ENCODE measurements at regions not wholly inside any gene's neighbourhood (a gene's known extent, or its start where the extent isn't known, plus 50 kb on each side); places are given as distances from the start of the nearest gene placed in this dataset.

GRCh38 chr4:149973181-149973580 is 105.1 kb upstream of the DCLK2 start:
- Histone ChIP-seq H3K27ac (ENCODE audit: low read depth, low read length) (no peak overlapping the region), H3K36me3 (ENCODE audit: control insufficient read depth, insufficient read depth, low read length) (no peaks in the 10 kb centered on the region), H3K4me1 (ENCODE audit: control insufficient read depth, insufficient read depth, low read length) (no peaks in the 10 kb centered on the region), H3K9ac (ENCODE audit: low read length) (no peak overlapping the region), H3K27me3 (ENCODE audit: control insufficient read depth, insufficient read depth, low read length) (no peaks in the 10 kb centered on the region), H3K4me3 (ENCODE audit: low read length) (no peak overlapping the region)

GRCh38 chr4:149975172-149975571 is 103.1 kb upstream of the DCLK2 start:
- Histone ChIP-seq H3K4me1 (ENCODE audit: control insufficient read depth, insufficient read depth, low read length) (no peaks in the 10 kb centered on the region), H3K36me3 (ENCODE audit: control insufficient read depth, insufficient read depth, low read length) (no peaks in the 10 kb centered on the region), H3K4me3 (ENCODE audit: low read length) (no peak overlapping the region), H3K9ac (ENCODE audit: low read length) (no peak overlapping the region), H3K27ac (ENCODE audit: low read depth, low read length) (no peak overlapping the region), H3K27me3 (ENCODE audit: control insufficient read depth, insufficient read depth, low read length) (no peaks in the 10 kb centered on the region)

GRCh38 chr4:149980121-149980682 is 98.0 kb upstream of the DCLK2 start:
- no peak overlapping the region for H3K9ac ChIP-seq (ENCODE audit: low read length)
- H3K27ac ChIP-seq (ENCODE audit: low read depth, low read length) = no peak overlapping the region
- H3K4me1 ChIP-seq (ENCODE audit: control insufficient read depth, insufficient read depth, low read length) = peaks cover 2% of the 10 kb centered on the region
- no peaks in the 10 kb centered on the region for H3K27me3 ChIP-seq (ENCODE audit: control insufficient read depth, insufficient read depth, low read length)
- H3K36me3 ChIP-seq (ENCODE audit: control insufficient read depth, insufficient read depth, low read length) = no peaks in the 10 kb centered on the region
- no peak overlapping the region for H3K4me3 ChIP-seq (ENCODE audit: low read length)

GRCh38 chr4:149980941-149981340 is 97.3 kb upstream of the DCLK2 start:
- Histone ChIP-seq H3K27me3 (ENCODE audit: control insufficient read depth, insufficient read depth, low read length) (no peaks in the 10 kb centered on the region), H3K27ac (ENCODE audit: low read depth, low read length) (no peak overlapping the region), H3K9ac (ENCODE audit: low read length) (no peak overlapping the region), H3K4me1 (ENCODE audit: control insufficient read depth, insufficient read depth, low read length) (peaks cover 2% of the 10 kb centered on the region), H3K36me3 (ENCODE audit: control insufficient read depth, insufficient read depth, low read length) (no peaks in the 10 kb centered on the region), H3K4me3 (ENCODE audit: low read length) (no peak overlapping the region)

GRCh38 chr4:149983401-149983800 is 94.8 kb upstream of the DCLK2 start:
- Histone ChIP-seq H3K4me3 (ENCODE audit: low read length) (no peak overlapping the region), H3K4me1 (ENCODE audit: control insufficient read depth, insufficient read depth, low read length) (peaks cover 2% of the 10 kb centered on the region), H3K9ac (ENCODE audit: low read length) (no peak overlapping the region), H3K27me3 (ENCODE audit: control insufficient read depth, insufficient read depth, low read length) (no peaks in the 10 kb centered on the region), H3K27ac (ENCODE audit: low read depth, low read length) (no peak overlapping the region), H3K36me3 (ENCODE audit: control insufficient read depth, insufficient read depth, low read length) (no peaks in the 10 kb centered on the region)

- Histone ChIP-seq H3K27me3 (ENCODE audit: control insufficient read depth, insufficient read depth, low read length) (no peaks in the 10 kb centered on the region), H3K9ac (ENCODE audit: low read length) (no peak overlapping the region), H3K36me3 (ENCODE audit: control insufficient read depth, insufficient read depth, low read length) (no peaks in the 10 kb centered on the region), H3K4me1 (ENCODE audit: control insufficient read depth, insufficient read depth, low read length) (peaks cover 2% of the 10 kb centered on the region), H3K4me3 (ENCODE audit: low read length) (no peak overlapping the region), H3K27ac (ENCODE audit: low read depth, low read length) (no peak overlapping the region)
Observed at GRCh38 chr4:149983931-149984330, 94.3 kb upstream of the DCLK2 start.

GRCh38 chr4:149985981-149986380 is 92.3 kb upstream of the DCLK2 start:
- Histone ChIP-seq H3K27me3 (ENCODE audit: control insufficient read depth, insufficient read depth, low read length) (no peaks in the 10 kb centered on the region), H3K9ac (ENCODE audit: low read length) (no peak overlapping the region)

GRCh38 chr4:149986917-149987316 is 91.3 kb upstream of the DCLK2 start:
- Histone ChIP-seq H3K4me1 (ENCODE audit: control insufficient read depth, insufficient read depth, low read length) (no peaks in the 10 kb centered on the region), H3K9ac (ENCODE audit: low read length) (no peak overlapping the region), H3K27ac (ENCODE audit: low read depth, low read length) (no peak overlapping the region), H3K36me3 (ENCODE audit: control insufficient read depth, insufficient read depth, low read length) (no peaks in the 10 kb centered on the region), H3K4me3 (ENCODE audit: low read length) (no peak overlapping the region), H3K27me3 (ENCODE audit: control insufficient read depth, insufficient read depth, low read length) (no peaks in the 10 kb centered on the region)

More at GRCh38 chr4:149985981-149986380, 92.3 kb upstream of the DCLK2 start:
- peaks cover 1% of the 10 kb centered on the region for H3K4me1 ChIP-seq (ENCODE audit: control insufficient read depth, insufficient read depth, low read length)
- H3K36me3 ChIP-seq (ENCODE audit: control insufficient read depth, insufficient read depth, low read length) = no peaks in the 10 kb centered on the region
- no peak overlapping the region for H3K4me3 ChIP-seq (ENCODE audit: low read length)
- no peak overlapping the region for H3K27ac ChIP-seq (ENCODE audit: low read depth, low read length)

GRCh38 chr4:149987330-149988086 is 90.7 kb upstream of the DCLK2 start:
- H3K9ac ChIP-seq (ENCODE audit: low read length) = no peak overlapping the region
- H3K4me3 ChIP-seq (ENCODE audit: low read length) = no peak overlapping the region
- no peaks in the 10 kb centered on the region for H3K27me3 ChIP-seq (ENCODE audit: control insufficient read depth, insufficient read depth, low read length)
- H3K36me3 ChIP-seq (ENCODE audit: control insufficient read depth, insufficient read depth, low read length) = no peaks in the 10 kb centered on the region
- H3K27ac ChIP-seq (ENCODE audit: low read depth, low read length) = no peak overlapping the region
- H3K4me1 ChIP-seq (ENCODE audit: control insufficient read depth, insufficient read depth, low read length) = no peaks in the 10 kb centered on the region

- H3K4me3 ChIP-seq (ENCODE audit: low read length) = no peak overlapping the region
- no peak overlapping the region for H3K27ac ChIP-seq (ENCODE audit: low read depth, low read length)
- H3K36me3 ChIP-seq (ENCODE audit: control insufficient read depth, insufficient read depth, low read length) = no peaks in the 10 kb centered on the region
- no peaks in the 10 kb centered on the region for H3K4me1 ChIP-seq (ENCODE audit: control insufficient read depth, insufficient read depth, low read length)
- no peaks in the 10 kb centered on the region for H3K27me3 ChIP-seq (ENCODE audit: control insufficient read depth, insufficient read depth, low read length)
- no peak overlapping the region for H3K9ac ChIP-seq (ENCODE audit: low read length)
Observed at GRCh38 chr4:149988087-149988410, 90.2 kb upstream of the DCLK2 start.

GRCh38 chr4:149993030-149993429 is 85.2 kb upstream of the DCLK2 start:
- H3K27me3 ChIP-seq (ENCODE audit: control insufficient read depth, insufficient read depth, low read length) = no peaks in the 10 kb centered on the region
- no peak overlapping the region for H3K9ac ChIP-seq (ENCODE audit: low read length)
- H3K36me3 ChIP-seq (ENCODE audit: control insufficient read depth, insufficient read depth, low read length) = no peaks in the 10 kb centered on the region
- no peak overlapping the region for H3K4me3 ChIP-seq (ENCODE audit: low read length)
- no peaks in the 10 kb centered on the region for H3K4me1 ChIP-seq (ENCODE audit: control insufficient read depth, insufficient read depth, low read length)
- H3K27ac ChIP-seq (ENCODE audit: low read depth, low read length) = no peak overlapping the region

- no peak overlapping the region for H3K27ac ChIP-seq (ENCODE audit: low read depth, low read length)
- H3K4me3 ChIP-seq (ENCODE audit: low read length) = no peak overlapping the region
- H3K27me3 ChIP-seq (ENCODE audit: control insufficient read depth, insufficient read depth, low read length) = no peaks in the 10 kb centered on the region
- H3K4me1 ChIP-seq (ENCODE audit: control insufficient read depth, insufficient read depth, low read length) = no peaks in the 10 kb centered on the region
- H3K36me3 ChIP-seq (ENCODE audit: control insufficient read depth, insufficient read depth, low read length) = no peaks in the 10 kb centered on the region
- no peak overlapping the region for H3K9ac ChIP-seq (ENCODE audit: low read length)
Observed at GRCh38 chr4:149995134-149995756, 83.0 kb upstream of the DCLK2 start.

Measured in rectal smooth muscle tissue (tissue), 1 donor.